ENCODE measurements at regions not wholly inside any gene's neighbourhood (a gene's known extent, or its start where the extent isn't known, plus 50 kb on each side); places are given as distances from the start of the nearest gene placed in this dataset.

GRCh38 chr22:35197071-35197470, 60.2 kb upstream of the HMGXB4 start:
- no peak for TF ChIP-seq FOXA3 (CRISPR knock-in tag; conservative IDR thresholded peaks at IDR 0.05 in 1 of 2, IDR thresholded peaks at IDR 0.05 in 1 of 2)
- TF ChIP-seq MBD1 (CRISPR knock-in tag; IDR thresholded peaks at IDR 0.05): no peak
- TF ChIP-seq CTCF (IDR thresholded peaks at IDR 0.05 in 2 of 3, conservative IDR thresholded peaks at IDR 0.05 in 1 of 3; ENCODE audit: insufficient read depth in 2 of 3, low read depth in 1 of 3, low read length in 3 of 3): no peak
- no peak for TF ChIP-seq SMARCE1 (IDR thresholded peaks at IDR 0.05)
- no peak for TF ChIP-seq XRCC5 (IDR thresholded peaks at IDR 0.05; ENCODE audit: low read depth, low read length)
- no peak for TF ChIP-seq POLR2A (conservative IDR thresholded peaks at IDR 0.05)
